ENCODE measurements at regions not wholly inside any gene's neighbourhood (a gene's known extent, or its start where the extent isn't known, plus 50 kb on each side); places are given as distances from the start of the nearest gene placed in this dataset.

GRCh38 chr4:151988591-151988990 is 227.8 kb upstream of the GATB start (continued):
- TF ChIP-seq ZBTB11 (CRISPR knock-in tag; IDR thresholded peaks at IDR 0.05) (no peak), ZBTB33 (IDR thresholded peaks at IDR 0.05) (no peak), PML (IDR thresholded peaks at IDR 0.05; ENCODE audit: low read length) (no peak), YBX1 (IDR thresholded peaks at IDR 0.05) (no peak), MAX (IDR thresholded peaks at IDR 0.05; ENCODE audit: low read depth, low read length) (no peak), FOXM1 (IDR thresholded peaks at IDR 0.05; ENCODE audit: low read depth, low read length) (no peak)

- H3K27me3 ChIP-seq (replicated peaks in 1 of 2; ENCODE audit: control insufficient read depth in 2 of 2, insufficient read depth in 2 of 2, low read length in 1 of 2): no peaks in the 10 kb centered on the region
- SMC1A ChIA-PET (ENCODE audit: uncharacterized antibody, unreplicated experiment): no interaction called here
- RAD21 ChIA-PET (ENCODE audit: unreplicated experiment): no interaction called here
- WGBS (ENCODE audit: insufficient coverage, insufficient replicate concordance, low lambda C conversion rate, missing lambda C conversion rate): 28% methylated on average over 4 of the region's 4 CpGs
- in situ Hi-C loops (cut with MboI) (no loop called here), intact Hi-C loops (cut with micrococcal nuclease; ENCODE audit: unreplicated experiment) (no loop called here)
- no peak overlapping the region for H3K4me3 ChIP-seq
- no peak overlapping the region for H2AFZ ChIP-seq (ENCODE audit: control insufficient read depth, low read depth, low read length)
- no peak for TF ChIP-seq KLF5 (IDR thresholded peaks at IDR 0.05; ENCODE audit: partially characterized antibody)
- no peak for TF ChIP-seq MEF2A (IDR thresholded peaks at IDR 0.05; ENCODE audit: insufficient read depth, low read depth, low read length)
- TF ChIP-seq RAD51 (IDR thresholded peaks at IDR 0.05): no peak
- TF ChIP-seq YY1 (IDR thresholded peaks at IDR 0.05; ENCODE audit: low read depth, low read length): no peak
- no peak for TF ChIP-seq BCL11A (IDR thresholded peaks at IDR 0.05; ENCODE audit: low read depth, low read length)
- no peak for TF ChIP-seq ZZZ3 (IDR thresholded peaks at IDR 0.05; ENCODE audit: control insufficient read depth, insufficient read length, low read depth)
- FAIRE-seq: no peak
- no peak overlapping the region for H3K4me2 ChIP-seq (ENCODE audit: control insufficient read depth, insufficient read depth)
- no peaks in the 10 kb centered on the region for H3K79me2 ChIP-seq (ENCODE audit: control insufficient read depth, insufficient read depth, low read length)
- POLR2A ChIA-PET: no interaction called here
- CTCF ChIA-PET: no interaction called here
- DNase-seq (ENCODE audit: low read depth, low spot score): no peak
- ATAC-seq: no peak
- no TSS peak for BruUV-seq (replicated peaks)
- H3K36me3 ChIP-seq (ENCODE audit: control insufficient read depth in 2 of 2, insufficient read depth in 2 of 2, low read length in 1 of 2): no peaks in the 10 kb centered on the region
- H3K4me1 ChIP-seq (ENCODE audit: control insufficient read depth, insufficient read depth, low read length): no peaks in the 10 kb centered on the region
- H3K9ac ChIP-seq (ENCODE audit: control insufficient read depth, insufficient read depth, low read length): no peak overlapping the region
- no peaks in the 10 kb centered on the region for H4K20me1 ChIP-seq (ENCODE audit: control insufficient read depth, insufficient read depth)
- H3K27ac ChIP-seq (ENCODE audit: control insufficient read depth, insufficient read depth): no peak overlapping the region
- no peaks in the 10 kb centered on the region for H3K9me3 ChIP-seq (replicated peaks; ENCODE audit: control insufficient read depth, insufficient read depth, low read length)
These were observed 226.8 kb upstream of the GATB start for GRCh38 chr4:151987606-151988005.

All from GM12878 (cell line).